Cardiac septum (tissue), 1 donor: ENCODE measurements at regions not wholly inside any gene's neighbourhood (a gene's known extent, or its start where the extent isn't known, plus 50 kb on each side); places are given as distances from the start of the nearest gene placed in this dataset.

Experiments used
- DNase-seq: peaks from one replicate; pipeline ENCODE4 v3.0.0-alpha.2; 2020; ENCODE audit warnings: low spot score
- intact Hi-C: fragments of 100-400 bp; cut with DNase I; formaldehyde crosslinking; loops from one replicate; pipeline ENCODE4 v1.14.0; 2022
- donor health status: DM: no; HTN: no; CAD: no.

DNA sequence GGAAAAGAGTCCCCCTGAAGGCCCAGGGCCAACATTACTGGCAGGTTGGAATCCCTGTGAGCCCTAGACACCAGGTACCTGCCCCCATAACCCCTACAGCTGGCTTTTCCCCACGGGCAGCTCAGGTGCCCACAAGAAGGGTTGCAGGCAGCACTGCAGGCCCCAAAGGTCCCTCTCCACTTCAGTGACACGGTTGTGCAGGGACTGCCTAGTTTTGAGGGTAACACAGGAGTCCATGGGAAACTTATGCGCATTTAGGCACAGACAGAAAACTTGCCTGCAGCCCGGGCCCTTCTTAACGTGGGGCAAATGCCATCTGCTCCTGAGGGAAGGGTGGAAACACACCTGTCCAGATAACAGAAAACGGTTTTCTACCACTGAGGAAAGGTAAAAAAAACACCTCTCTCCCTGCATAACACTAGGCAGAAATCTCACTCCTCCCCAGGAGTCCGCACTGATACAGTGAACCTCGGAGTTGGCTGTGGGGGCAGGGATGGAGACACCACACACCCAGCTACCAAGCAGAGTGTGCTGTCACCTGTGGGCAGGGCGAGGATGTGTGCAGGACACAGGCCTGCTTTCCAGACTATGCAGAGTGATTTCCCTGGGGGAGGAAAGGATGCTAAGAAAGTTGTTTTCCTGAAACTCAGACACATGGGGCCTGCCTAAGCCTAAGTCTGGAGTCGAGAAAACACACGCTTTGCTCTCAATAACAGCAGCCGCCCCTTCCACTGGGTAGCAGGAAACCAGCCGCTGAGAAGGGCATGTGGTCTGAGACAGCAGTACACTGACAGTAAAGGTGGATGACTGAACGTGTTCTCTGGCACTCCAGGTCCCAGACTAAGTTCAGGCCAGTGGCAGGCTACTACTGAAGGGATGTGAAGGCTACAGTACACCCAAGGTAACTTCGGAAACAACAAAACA lies 819.4 kb downstream of the DCDC2C start:
- intact Hi-C loops = no loop called here
- no peak for DNase-seq

DNA sequence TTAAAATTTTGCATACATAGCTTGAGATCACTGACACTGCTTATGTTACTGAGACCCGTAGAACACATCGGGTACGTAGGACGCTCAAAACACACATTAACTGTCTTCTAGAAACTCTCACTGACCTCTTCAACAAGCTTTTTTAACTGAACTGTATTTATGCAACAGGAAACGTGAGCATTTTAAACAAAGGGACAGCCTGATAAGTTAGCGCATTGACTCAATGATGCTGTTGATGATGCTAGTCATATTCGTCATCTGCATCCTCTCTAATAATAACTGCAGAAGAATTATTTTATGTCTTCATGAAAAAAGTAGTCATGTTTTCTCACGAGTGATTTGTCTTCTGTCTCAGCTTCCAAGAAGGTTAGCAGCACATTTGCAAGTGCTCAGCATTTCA lies 824.0 kb downstream of the DCDC2C start:
- DNase-seq = no peak
- intact Hi-C loops = no loop called here

DNA sequence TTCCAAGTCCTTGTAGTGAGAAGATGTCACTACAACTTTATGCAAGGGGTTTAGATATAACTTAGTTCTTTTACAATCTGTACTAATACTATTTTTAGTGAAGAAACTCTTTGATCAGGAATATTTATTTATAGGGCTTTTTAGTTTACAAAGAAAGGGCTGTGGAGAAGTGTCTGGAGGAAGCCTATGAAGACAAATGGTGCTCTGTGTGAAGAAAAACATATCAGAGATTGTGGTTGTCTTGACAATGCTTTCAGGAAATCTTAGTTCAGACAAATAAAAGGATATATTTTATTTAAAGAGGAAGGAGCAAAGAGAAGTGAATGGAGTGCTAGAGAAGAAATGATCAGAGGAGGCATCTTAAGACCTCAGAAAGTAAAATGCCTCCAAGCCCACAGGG lies 824.9 kb downstream of the DCDC2C start:
- DNase-seq = no peak
- intact Hi-C loops = no loop called here

DNA sequence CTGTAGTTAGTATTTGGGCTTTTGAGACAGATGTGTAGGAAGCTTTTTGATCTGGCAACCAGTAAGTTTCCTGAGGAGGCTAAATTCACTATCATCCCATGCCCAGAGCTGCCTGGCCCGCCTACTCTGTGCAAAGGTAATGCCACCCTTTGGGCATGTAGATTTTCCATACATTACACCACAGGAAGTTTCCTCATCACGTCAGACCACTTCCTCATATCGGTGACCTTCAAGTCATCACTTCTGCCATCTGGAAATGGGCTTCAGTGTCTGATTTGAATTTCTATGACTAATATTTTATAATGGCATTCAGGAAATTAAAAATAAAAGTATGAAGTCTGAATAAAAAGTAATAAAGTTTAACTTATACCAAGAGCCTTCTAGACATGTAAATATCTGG lies 825.4 kb downstream of the DCDC2C start:
- intact Hi-C loops = no loop called here
- DNase-seq = no peak

DNA sequence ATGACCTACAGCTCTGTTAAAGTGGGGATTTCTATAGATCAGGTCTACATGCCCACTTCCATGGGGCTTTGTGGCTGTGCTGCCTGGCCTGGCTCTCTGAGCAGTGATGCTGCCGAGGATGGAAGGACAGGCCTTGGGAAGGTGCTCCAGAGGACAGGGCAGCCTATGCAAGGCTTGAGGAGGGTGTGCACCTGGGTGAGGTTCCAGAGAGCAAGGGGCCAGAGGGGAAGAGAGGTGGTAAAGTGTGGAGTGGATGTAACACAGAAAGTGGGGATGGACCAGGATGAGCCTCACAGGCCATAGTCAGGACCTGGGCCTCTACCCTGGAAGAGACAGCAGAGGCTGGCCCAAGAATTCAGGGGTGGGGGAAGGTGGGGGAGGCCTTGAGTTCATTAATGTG lies 826.4 kb downstream of the DCDC2C start:
- intact Hi-C loops = no loop called here
- DNase-seq = no peak

DNA sequence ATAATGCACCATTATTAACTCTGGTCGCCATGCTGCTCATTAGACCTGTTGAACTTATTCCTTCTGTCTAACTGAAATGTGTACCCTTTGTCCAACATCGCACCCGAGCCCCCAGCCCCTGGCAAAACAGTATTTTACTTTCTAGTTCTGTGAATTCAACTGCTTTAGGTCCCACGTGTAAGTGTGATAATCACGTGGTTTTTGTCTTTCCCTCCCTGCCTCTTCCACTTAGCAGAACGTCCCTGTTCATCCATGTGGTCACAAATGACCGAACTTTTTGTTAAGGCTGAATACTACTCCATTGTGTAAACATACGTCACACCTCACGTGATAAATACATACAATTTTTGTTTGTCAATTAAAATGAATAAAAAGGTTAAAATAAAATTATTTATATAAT lies 826.9 kb downstream of the DCDC2C start:
- intact Hi-C loops = no loop called here
- no peak for DNase-seq

DNA sequence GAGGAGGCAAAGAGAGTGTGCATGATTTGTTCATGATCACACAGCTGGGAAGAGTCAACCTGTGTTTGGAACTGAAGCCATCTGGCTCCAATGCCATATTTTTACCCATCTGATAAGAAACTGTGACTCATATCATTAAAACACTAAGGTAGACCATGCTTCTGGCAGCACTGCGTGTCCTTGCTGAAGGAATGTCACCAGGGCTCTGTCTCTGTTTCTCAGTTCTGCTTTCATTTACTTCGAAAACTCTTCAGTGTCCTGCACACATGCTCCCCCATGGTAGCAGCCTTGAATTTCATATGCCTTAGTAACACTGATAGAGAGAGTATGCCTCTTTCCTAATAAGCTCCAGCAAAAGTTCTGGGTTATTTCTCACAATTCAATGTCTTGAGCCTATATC lies 830.4 kb downstream of the DCDC2C start:
- intact Hi-C loops = no loop called here
- no peak for DNase-seq

DNA sequence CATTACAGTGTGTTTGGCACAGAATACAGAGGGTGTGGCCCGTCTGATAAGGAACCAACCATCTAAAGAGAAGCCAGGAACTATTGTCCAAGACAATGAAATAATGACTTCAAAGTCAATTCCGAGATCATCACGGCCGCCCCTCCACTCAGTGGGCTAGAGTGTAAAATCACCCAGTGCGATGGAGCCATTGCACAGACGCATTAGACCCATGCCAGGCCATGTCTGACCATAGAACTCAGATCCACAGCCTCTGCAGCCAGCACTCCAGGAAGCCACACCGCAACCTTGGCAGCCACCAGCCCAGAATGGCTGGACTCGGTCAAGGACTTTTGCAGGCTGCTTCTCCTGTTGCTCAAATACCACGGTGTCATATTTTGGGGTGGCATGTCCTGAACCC lies 835.7 kb downstream of the DCDC2C start:
- intact Hi-C loops = no loop called here
- DNase-seq = no peak

DNA sequence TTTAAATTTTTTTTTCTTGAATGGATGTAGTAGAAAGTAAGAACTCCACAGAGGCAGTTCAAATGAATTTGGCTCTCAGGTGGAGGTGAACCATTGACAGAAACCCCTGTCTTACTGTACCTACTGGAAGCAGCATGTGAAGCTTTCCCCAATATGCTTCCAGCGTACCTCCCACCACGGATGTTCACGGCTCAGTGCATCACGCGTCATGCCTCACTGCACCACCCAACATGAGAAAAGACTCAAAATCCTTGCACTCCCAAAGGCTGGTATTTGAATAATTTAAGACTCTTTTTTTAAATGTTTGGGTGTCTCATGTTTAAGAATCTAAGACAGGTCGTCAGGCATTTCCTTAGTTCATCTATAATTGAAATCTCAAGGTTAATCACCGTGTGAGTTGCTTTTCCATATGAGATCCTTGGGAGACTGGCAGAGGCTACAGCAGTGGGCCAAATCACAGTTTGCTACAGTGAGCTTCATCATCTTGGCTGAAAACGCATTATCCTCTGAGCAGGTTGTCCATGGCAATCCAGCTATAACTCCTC lies 846.4 kb downstream of the DCDC2C start:
- no peak for DNase-seq
- intact Hi-C loops = no loop called here

DNA sequence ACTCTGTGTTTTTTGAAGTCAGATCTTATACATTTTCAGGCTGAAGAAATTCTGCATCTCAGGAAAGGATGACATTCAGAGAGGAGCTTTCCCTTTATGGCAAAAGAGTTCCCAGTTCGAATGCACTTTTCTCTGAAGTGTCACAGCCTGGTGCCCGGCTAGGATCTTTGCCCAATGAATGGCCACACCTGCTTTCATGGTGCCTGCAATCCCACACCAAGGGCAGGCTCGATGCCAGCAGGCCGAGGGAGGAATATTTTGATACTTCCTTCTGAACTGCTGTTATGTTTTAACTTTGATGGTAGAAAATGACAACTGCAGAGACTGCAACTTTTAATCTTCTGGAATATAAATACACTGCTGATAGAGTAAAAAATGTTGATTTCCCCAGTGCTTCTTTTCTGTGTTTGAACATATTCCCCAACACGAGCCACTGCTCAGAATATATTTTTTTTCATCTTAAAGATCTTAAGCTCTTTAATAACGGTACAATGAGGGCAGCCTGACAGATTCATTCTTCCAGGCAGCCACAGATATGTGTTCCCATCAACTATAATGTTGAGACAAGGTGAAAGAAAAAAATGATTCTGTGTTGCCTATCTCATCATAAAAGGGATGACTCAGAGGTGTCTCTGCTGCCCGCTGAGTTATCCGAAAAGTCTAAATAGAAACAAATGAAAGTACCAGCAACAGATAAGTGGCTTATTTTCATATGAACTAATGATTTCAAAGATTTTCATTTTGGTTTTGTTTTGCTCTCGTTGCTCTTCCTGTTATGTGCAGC lies 848.5 kb downstream of the DCDC2C start:
- DNase-seq = no peak
- intact Hi-C loops = no loop called here

DNA sequence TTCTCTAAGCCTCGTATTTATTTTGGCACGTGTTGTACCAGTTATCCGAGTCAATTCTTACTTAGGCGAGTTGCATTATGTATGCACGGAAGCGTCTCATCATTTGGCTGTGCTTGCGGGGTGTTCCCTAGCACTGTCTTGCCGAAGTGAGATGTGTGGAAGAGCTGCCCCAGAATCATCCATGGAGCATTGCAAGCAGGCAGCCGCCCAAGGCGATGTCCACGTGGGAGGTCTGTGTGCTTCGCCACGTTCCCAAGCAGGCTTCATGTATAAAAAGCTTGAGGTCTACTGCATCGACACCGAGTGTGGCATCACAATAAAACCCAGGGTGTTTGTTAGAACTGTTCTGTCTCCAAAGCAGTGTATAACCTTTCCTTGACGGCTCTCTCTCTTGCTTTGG lies 849.9 kb downstream of the DCDC2C start:
- DNase-seq = no peak

DNA sequence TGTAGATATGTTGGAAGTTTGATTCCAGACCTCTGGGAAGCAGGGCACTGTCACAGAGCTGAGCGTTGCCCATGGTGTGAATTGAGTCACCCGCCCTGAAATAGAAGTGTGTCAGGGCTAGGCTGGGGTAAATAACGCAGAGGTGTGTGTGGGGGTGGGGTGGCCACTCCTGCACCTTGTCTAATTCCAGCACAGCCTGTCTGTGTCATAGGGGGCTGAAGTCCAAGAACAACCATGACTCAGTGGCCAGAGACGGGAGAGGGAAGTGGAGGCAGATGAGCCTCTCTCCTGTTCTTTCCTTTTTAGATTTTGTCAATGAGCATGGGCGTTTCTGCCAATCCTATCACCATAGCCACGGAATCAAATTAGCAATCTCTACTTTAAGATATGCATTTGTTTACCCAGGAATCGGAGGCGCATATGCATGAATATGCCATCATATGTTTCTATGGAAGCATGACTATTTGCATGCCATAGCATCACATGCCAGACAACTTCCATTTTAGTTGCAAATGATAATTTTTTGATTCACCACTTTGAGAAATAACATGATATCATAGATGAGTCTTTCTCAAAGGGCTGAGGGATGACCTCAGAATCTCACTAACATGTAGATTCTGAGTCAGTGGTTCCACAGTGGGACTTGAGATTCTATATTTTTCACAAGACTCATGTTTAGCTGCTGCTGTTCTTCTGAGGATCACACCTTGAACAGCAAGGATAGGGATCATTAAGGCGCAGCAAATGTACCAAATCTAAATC lies 852.9 kb downstream of the DCDC2C start:
- intact Hi-C loops = no loop called here
- DNase-seq = no peak

More for the DNA sequence above, 849.9 kb downstream of the DCDC2C start:
- intact Hi-C loops = no loop called here

DNA sequence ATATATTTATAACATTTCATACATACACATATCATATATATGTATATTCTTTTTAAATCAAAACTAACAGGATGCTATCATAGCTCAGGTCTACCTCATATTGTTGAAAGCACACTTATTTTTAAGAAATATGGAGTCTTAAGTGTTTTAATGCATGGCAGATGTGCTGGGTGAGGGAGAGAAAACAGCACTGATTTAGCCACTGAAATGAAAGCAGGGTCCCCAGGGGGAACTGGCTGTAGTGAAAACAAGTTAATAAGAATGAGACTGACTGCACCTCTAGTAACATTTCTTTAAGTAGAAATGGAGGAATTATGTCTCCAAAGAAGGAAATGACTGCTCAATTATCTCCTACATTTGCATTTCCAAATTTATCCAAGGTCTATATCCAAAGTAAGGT lies 857.8 kb downstream of the DCDC2C start:
- intact Hi-C loops = no loop called here
- no peak for DNase-seq

DNA sequence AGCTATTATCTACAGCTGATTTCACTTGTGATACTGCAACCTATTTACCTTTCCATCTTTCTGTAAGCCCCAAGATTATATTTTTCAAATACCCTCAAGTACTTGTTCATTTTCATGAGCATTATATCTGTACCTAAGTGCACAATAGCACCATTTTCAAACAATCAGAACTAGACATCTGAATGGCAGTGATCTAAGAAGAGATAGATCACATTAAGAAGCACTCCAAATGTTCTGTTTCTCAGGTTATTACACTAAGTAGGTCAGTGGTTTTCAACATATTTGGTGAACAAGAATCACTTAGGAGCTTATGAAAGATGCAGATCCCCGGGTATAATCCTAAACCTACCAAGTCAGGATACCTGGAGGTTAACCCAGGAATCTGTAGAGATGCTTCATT lies 872.7 kb downstream of the DCDC2C start:
- DNase-seq = no peak
- intact Hi-C loops = no loop called here

DNA sequence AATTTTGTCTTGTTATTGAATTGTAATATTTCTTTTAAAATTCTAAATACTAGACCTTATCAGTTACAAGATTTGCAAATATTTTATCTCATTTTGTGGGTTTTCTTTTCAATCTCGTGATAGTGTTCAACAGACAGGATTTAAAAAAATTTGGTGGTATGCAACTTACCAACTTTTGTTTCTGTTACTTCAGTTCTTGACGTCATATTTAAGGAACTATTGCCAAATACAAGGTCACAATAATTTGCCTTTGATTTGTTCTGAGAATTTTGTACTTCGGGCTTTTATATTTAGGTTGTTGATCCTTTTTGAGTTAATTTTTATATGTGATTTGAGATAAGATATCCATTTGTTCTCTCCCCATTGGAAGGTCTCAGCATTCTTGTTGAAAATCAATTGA lies 876.6 kb downstream of the DCDC2C start:
- intact Hi-C loops = no loop called here
- no peak for DNase-seq

DNA sequence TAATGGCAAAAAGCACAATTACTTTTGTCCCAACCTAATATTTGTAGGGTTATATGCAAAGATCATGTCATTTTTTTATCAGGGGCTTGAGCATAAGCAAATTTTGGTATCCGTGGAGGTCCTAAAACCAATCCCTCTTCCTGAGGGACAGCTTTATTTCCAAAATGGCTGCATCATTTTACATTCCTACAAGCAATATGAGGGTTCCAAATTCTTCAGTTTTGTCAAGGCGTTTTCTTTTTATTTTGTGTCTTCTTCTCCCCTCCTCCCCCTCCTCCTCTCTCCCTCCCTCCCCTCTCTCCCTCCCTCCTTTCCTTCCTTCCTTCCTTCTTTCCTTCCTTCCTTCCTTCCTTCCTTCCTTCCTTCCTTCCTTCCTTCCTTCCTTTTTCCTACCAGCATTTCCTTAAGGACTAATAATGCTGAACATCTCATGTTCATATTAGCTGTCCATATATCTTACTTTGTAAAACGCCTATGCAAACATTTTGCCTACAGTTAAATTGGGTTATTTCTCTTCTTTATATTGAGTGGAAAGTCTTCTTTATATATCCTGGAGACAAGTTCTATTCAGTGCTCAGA lies 881.8 kb downstream of the DCDC2C start:
- intact Hi-C loops = no loop called here
- DNase-seq = no peak

DNA sequence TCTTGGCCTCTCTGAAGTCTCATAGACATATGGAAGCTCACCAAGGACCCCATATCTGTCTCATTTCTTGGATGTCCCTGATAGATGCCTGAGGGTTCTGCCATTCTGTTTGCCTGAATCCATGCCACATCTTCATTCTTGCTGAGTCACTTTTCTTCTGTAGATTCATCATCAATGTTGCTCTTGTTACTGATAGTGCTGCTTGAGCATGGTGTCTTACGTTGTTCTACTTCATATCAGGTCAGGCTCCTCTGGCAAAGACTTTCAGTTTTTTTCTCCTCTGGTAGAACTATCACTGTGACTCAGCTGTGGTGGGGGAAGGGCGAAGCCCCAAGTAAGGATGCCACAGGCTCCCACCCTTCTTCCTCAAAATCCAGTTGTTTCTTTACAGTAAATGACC lies 885.2 kb downstream of the DCDC2C start:
- intact Hi-C loops = no loop called here

DNA sequence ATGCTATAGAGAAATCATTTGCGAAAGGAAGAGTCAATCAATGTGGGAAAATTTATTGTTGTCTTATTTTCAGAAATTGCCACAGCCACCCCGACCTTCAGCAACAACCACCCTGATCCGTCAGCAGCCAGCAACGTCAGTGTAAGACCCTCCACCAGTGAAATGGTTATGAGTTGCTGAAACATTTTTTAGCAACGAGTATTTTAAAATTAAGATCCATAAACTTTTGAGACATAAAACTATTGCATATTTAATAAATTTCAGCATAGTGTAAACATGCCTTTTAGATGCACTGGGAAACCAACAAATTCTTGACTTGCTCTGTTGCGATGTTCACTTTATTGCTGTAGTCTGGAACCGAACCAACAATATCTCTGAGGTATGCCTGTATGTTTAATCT lies 887.9 kb downstream of the DCDC2C start:
- no peak for DNase-seq
- intact Hi-C loops = no loop called here

More for the DNA sequence above, 885.2 kb downstream of the DCDC2C start:
- DNase-seq = no peak

DNA sequence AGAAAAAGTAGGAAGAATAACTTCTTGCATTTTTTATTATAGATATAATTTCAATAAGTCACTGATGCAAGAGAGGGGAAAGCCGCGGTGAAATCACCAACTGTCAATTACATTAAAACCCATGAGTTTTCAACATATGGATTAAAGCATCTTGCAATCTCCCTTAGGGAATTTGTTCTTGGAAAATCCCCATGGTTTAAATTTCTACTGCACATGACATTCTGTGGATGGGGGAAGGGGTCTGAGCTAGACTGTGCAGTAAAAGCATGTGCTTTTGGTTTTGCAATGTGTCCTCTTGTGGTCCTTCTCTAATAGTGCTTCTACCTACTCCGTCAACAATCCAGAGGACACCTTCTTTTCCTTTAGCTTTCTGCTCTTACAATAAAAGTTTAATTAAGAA lies 894.0 kb downstream of the DCDC2C start:
- intact Hi-C loops = no loop called here
- no peak for DNase-seq

DNA sequence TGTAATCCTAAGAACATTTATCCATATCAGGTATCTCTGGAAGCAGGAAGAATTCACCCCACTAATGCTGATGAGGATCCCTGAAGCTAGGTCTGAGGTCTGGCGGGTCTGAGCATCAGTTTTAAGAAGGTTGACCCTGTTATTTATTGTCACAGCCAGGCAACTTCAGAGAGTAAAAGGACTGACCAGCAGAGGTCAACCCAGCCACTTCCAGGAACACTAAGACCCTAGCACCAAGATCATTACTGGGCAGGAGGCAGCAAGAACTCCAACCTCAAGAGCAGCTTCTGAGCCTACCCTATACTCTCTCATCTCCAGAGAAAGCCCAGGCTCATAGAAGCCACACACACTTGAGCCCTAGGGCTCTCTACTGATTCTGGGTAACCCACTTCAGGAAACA lies 901.4 kb downstream of the DCDC2C start:
- intact Hi-C loops = no loop called here
- no peak for DNase-seq
